Activated naive CD8-positive, alpha-beta T cell (primary cell): ENCODE measurements at regions not wholly inside any gene's neighbourhood (a gene's known extent, or its start where the extent isn't known, plus 50 kb on each side); places are given as distances from the start of the nearest gene placed in this dataset.

ENCODE experiments used
- H3K27ac Mint-ChIP-seq: one replicate; pipeline ENCODE4 v1.8.0; 2021; ENCODE audit warnings: mixed read lengths
- H3K27me3 Mint-ChIP-seq: one replicate; pipeline ENCODE4 v1.8.0; 2021; ENCODE audit warnings: mixed read lengths
- H3K36me3 Mint-ChIP-seq: one replicate; pipeline ENCODE4 v1.8.0; 2021; ENCODE audit warnings: mixed read lengths
- H3K4me1 Mint-ChIP-seq: one replicate; pipeline ENCODE4 v1.8.0; 2021; ENCODE audit warnings: low read depth, mixed read lengths
- H3K4me3 Mint-ChIP-seq: one replicate; pipeline ENCODE4 v1.8.0; 2021; ENCODE audit warnings: mild to moderate bottlenecking, mixed read lengths
- H3K9me3 Mint-ChIP-seq: one replicate; pipeline ENCODE4 v1.8.0; 2021; ENCODE audit warnings: low read depth, mixed read lengths

DNA sequence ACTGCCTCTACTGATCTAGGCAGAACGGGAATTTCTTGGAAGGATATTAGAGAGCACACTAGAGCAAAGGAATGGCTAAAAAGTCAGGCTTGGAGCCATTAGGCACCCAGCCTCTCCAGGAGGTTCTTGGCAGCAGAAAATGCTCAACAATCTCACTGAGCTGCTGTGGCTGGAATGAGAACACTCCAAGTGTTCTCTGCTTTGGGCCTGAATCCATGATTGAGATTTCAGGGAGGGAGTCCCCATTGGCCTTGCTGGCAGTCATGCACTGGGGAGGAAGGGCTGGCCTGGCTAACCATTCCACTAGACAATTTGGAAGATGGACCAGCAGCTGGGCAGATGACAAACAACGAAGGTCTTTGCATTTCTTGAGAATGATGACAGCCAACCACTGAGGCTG is 362.6 kb downstream of the SHQ1 start:
- H3K27ac Mint-ChIP-seq = peak overlapping the region; percentile 91
- peaks cover 11% of the 10 kb centered on the region for H3K36me3 Mint-ChIP-seq
- peaks cover 67% of the 10 kb centered on the region for H3K4me1 Mint-ChIP-seq
- H3K4me3 Mint-ChIP-seq = no peak overlapping the region
- peaks cover 12% of the 10 kb centered on the region for H3K9me3 Mint-ChIP-seq
- H3K27me3 Mint-ChIP-seq = no peaks in the 10 kb centered on the region

DNA sequence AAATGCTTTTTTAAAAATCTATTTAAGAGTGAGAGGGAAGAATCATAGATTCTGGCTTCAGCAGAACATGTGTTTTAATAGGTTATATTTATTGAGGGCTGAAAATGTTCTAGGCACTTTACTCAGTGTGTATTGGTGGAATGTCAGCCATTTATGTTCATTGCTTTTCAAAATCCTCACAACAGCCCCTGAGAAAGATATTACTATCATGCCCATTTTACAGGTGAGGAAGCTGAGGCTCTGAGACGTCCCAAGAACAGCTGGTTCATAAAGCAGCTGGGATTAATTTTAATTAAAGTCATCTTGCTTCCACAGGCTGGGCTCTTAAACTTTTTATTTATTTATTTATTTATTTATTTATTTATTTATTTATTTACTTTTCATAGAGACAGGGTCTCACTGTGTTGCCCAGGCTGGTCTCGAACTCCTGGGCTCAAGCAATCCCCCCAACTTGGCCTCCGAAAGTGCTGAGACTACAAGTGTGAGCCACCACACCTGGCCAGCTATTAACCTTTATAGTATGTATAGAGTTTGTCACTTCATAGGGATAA is 364.6 kb downstream of the SHQ1 start:
- H3K9me3 Mint-ChIP-seq = peaks cover 12% of the 10 kb centered on the region
- no peak overlapping the region for H3K4me3 Mint-ChIP-seq
- H3K36me3 Mint-ChIP-seq = peaks cover 11% of the 10 kb centered on the region
- peak overlapping the region; percentile 91 for H3K27ac Mint-ChIP-seq
- no peaks in the 10 kb centered on the region for H3K27me3 Mint-ChIP-seq
- peaks cover 69% of the 10 kb centered on the region for H3K4me1 Mint-ChIP-seq

DNA sequence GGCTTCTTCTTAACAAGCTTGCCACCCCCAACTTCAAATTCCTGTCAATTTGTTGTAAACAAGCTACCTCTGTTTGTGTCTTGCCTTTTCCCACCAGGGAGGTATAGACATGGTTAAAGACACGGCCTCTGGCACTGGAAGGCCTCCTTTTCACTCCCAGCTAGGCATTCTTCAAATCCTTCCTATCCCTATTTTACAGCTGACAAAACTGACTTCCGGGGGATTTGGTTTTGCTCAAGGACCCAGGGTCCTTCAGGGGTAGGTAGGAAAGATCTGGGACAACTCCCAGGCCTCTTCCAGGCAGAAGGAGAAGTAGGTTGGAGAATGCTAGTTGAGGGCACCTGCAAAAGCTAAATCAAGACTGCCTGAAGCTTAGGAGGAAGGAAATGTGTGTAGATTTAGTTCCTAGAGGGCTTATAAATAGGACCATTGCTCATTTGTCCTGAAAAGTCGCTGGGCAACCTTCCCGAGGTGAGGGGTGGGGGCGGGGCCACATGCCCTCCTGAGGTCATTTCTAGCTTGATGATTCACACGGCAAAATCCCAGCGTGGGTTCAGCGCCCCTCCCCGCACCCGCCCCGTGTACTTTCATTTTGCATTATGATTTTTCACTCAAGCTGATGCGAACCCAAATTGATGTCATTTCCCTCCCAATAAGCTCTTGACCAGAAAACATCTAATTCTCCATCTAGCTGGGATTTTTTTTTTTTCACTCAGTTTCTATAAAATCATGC is 365.5 kb downstream of the SHQ1 start:
- H3K4me1 Mint-ChIP-seq = peaks cover 62% of the 10 kb centered on the region

DNA sequence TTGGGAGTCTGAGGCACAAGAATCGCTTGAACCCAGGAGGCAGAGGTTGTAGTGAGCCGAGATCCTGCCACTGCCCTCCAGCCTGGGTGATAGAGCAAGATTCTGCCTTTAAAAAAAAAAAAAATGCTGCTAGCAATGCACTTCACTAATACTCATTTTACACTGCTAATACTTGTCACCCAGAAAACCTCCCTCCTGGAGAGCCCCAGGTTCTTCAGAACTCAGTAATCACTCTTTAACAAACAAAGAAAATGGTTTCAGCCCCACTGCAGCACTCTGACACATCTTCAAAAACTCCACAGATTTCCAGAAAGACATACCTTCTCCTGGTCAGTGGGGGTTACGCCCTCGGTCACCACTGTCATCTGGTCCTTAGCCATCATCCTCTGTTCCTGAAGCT is 366.7 kb downstream of the SHQ1 start:
- peak overlapping the region; percentile 83 for H3K27ac Mint-ChIP-seq
- H3K27me3 Mint-ChIP-seq = no peaks in the 10 kb centered on the region
- H3K4me1 Mint-ChIP-seq = peaks cover 50% of the 10 kb centered on the region
- H3K9me3 Mint-ChIP-seq = peaks cover 12% of the 10 kb centered on the region
- H3K36me3 Mint-ChIP-seq = peaks cover 11% of the 10 kb centered on the region
- H3K4me3 Mint-ChIP-seq = peak overlapping the region; percentile 58

More for the DNA sequence above, 365.5 kb downstream of the SHQ1 start:
- Mint-ChIP-seq H3K27me3 (no peaks in the 10 kb centered on the region), H3K9me3 (peaks cover 12% of the 10 kb centered on the region), H3K36me3 (peaks cover 11% of the 10 kb centered on the region), H3K4me3 (peak overlapping the region; percentile 74), H3K27ac (peak overlapping the region; percentile 83)

DNA sequence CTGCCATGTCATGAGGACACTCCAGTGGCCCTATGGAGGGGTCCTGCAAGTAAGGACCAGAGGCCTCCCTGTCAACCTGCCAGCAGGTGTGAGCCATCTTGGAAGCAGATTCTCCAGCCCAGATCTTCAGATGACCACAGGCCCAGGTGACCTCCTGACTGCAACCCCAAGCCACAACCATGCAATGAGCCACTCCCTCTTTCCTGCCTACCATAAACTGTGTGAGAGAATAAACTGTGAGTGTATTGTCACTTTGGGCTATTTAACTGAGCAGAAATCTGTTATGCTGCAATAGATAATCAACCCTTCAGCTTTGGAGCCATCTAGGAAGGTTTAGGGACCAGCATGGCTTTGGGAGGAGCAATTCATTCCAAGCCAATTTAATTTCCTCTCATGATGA is 367.9 kb downstream of the SHQ1 start:
- H3K27me3 Mint-ChIP-seq = no peaks in the 10 kb centered on the region
- no peak overlapping the region for H3K4me3 Mint-ChIP-seq
- peaks cover 43% of the 10 kb centered on the region for H3K4me1 Mint-ChIP-seq
- peaks cover 9% of the 10 kb centered on the region for H3K9me3 Mint-ChIP-seq
- H3K36me3 Mint-ChIP-seq = peaks cover 8% of the 10 kb centered on the region
- H3K27ac Mint-ChIP-seq = peak overlapping the region; percentile 30

DNA sequence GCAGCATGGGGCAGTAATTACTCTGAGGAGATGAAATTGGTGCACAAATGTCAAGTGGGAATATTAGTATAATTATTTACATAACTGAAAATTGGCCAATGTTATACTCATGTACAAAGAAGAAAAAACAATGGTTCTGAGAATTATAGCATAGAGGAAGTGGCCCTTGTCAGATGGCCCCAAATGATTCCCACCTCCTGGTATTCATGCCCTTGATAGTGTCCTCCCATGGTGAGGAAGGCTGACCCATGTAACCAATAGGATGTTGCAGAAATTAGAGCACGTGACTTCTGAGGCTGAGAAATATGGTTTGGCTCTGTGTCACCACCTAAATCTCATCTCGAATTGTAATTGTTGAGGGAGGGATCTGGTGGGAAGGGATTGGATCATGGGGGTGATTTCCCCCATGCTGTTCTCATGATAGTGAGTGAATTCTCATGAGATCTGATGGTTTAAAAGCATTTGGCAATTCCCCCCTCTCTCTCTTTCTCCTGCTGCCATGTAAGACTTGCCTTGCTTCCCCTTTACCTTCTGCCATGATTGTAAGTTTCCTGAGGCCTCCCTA is 368.5 kb downstream of the SHQ1 start:
- Mint-ChIP-seq H3K27ac (no peak overlapping the region), H3K36me3 (peaks cover 3% of the 10 kb centered on the region), H3K4me1 (peaks cover 41% of the 10 kb centered on the region), H3K4me3 (no peak overlapping the region), H3K27me3 (no peaks in the 10 kb centered on the region), H3K9me3 (peaks cover 3% of the 10 kb centered on the region)

DNA sequence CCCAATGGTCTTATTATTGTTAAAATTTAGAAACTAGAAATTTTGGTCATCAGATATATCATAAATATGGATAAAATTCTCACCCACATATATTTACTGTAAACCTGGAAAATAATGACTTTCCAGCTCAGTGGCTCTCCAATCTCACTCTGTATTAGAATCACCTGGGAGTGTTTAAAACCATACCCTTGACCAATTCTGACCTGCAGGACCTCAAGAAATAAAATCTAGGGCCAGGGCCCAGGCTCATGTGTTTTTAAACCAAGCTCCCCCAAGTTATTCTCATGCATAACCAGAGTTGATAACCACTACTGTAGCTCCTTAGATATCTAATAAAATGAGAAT is 372.1 kb downstream of the SHQ1 start:
- Mint-ChIP-seq H3K9me3 (no peaks in the 10 kb centered on the region), H3K36me3 (no peaks in the 10 kb centered on the region), H3K4me1 (peaks cover 17% of the 10 kb centered on the region), H3K27ac (no peak overlapping the region), H3K27me3 (no peaks in the 10 kb centered on the region), H3K4me3 (no peak overlapping the region)

DNA sequence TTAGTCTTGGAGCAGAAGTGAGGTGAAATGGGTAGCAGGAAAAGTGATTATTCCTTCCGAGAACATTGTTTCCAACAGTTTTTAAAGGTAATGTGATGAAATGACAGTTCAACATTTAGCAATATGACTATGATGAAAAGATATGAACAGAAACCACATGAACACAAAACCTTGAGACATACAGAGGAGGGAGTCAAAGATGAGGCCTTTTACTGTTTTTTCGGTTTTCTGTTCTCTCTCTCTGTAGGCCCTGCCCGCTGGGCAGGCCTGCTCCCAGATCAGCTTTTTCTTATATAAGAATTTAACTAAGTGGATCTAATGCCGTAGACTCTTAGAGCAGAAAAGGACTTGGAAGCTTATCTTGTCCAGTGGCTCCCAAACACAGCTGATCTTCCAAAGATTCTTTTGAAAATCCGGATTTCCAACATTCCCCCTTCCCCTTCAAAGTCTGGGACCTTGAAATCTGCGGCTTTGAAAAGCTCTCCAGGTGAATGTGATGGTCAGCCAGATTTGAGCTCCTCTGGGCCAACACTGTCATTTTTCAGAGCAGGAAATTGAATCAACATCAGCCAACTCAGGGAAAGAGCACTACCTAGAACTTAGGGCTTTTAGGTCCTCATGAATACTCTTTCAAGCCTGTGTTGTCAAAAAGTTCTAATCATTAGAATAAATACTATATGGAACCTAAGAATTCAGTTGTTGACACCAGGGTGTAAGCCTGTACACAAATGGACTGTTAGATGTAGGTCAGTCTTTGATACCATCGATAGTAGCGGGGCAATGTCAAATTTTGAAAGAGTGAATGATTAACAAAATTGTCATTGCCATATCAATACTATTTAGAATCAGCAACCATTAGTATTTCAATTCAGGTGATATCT is 372.7 kb downstream of the SHQ1 start:
- Mint-ChIP-seq H3K4me1 (peaks cover 11% of the 10 kb centered on the region), H3K9me3 (no peaks in the 10 kb centered on the region), H3K27ac (peak overlapping the region; percentile 2), H3K27me3 (no peaks in the 10 kb centered on the region), H3K4me3 (no peak overlapping the region), H3K36me3 (no peaks in the 10 kb centered on the region)

DNA sequence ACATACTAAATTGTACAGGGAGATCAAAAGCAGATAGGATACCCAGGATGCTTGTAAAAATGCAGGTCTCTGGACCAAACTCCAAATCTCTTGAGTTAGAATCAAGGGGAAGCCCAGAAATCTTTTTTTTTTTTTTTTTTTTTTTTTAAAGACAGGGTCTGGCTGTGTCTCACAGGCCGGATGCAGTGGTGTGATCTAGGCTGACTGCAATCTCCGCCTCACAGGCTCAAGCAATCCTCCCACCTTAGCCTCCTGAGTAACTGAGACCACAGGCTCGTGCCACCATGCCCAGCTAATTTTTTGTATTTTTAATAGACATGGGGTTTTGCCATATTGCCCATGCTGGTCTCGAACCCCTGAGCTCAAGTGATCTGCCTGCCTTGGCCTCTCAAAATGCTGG is 373.5 kb downstream of the SHQ1 start:
- Mint-ChIP-seq H3K4me3 (no peak overlapping the region), H3K27me3 (no peaks in the 10 kb centered on the region), H3K4me1 (peaks cover 9% of the 10 kb centered on the region), H3K27ac (peak overlapping the region; percentile 2), H3K9me3 (no peaks in the 10 kb centered on the region), H3K36me3 (no peaks in the 10 kb centered on the region)

DNA sequence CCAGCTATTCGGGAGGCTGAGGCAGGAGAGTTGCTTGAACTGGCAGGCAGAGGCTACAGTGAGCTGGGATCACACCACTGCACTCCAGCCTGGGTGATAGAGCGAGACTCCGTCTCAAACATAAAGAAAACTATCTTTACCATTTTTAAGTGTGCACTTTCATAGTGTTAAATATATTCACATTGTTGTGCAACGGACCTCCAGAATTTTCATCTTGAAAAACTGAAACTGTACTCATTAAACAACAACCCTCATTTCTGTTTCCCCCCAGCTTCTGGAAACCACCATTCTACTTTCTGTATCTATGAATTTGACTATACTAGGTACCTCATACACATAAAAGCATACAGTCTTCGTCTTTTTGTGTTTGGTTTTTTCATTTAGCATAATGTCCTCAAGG is 375.1 kb downstream of the SHQ1 start:
- H3K27me3 Mint-ChIP-seq = no peaks in the 10 kb centered on the region

DNA sequence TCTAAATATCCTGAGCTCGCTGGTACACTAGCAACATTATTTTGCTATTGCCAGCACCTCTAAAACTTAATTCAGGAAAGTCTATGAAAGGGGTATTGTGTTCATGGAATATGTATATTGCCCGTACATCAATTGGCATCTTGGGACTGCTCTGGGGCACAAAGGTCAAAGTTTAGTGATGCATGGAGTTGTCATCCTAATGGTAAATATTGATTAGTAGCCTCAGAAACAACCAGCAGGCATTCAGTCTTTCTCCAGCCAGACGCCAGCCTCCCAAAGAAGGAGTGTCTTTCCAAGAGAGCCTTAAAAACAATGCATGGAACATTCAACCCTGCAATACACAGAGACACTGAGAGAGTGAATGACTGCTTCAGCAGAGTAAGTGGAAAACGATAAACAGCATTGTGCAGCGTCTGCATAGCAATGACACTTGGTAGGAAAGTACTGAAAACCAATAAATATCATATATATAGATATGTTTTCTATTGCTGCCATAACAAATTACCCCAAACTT is 377.3 kb downstream of the SHQ1 start:
- Mint-ChIP-seq H3K9me3 (no peaks in the 10 kb centered on the region), H3K4me3 (no peak overlapping the region), H3K4me1 (peaks cover 9% of the 10 kb centered on the region), H3K27me3 (no peaks in the 10 kb centered on the region), H3K36me3 (peaks cover 2% of the 10 kb centered on the region), H3K27ac (no peak overlapping the region)

More for the DNA sequence above, 375.1 kb downstream of the SHQ1 start:
- H3K4me1 Mint-ChIP-seq = peaks cover 9% of the 10 kb centered on the region
- no peak overlapping the region for H3K27ac Mint-ChIP-seq
- H3K4me3 Mint-ChIP-seq = no peak overlapping the region
- peaks cover 2% of the 10 kb centered on the region for H3K36me3 Mint-ChIP-seq
- H3K9me3 Mint-ChIP-seq = no peaks in the 10 kb centered on the region

DNA sequence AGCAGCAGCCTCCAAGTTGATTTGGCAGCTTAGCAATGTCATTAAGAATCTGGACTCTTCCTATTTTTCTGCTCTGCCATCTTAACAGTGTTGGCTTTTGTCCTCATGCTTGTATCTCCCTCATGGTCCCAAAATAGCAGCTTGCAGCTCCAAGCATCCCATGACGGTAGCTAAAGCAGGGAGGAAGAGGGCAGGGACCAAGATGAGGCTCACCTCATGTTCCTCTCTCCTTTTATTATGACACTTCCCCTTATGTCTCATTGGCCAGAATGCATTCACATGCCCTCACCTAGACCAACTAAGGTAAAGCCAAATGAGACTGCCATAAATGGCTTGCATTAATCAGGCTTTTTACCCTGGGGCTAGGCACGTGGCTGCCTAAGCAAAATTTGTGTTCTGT is 382.4 kb downstream of the SHQ1 start:
- H3K27ac Mint-ChIP-seq = no peak overlapping the region
- H3K36me3 Mint-ChIP-seq = peaks cover 2% of the 10 kb centered on the region
- no peak overlapping the region for H3K4me3 Mint-ChIP-seq
- no peaks in the 10 kb centered on the region for H3K9me3 Mint-ChIP-seq
- no peaks in the 10 kb centered on the region for H3K4me1 Mint-ChIP-seq
- no peaks in the 10 kb centered on the region for H3K27me3 Mint-ChIP-seq

DNA sequence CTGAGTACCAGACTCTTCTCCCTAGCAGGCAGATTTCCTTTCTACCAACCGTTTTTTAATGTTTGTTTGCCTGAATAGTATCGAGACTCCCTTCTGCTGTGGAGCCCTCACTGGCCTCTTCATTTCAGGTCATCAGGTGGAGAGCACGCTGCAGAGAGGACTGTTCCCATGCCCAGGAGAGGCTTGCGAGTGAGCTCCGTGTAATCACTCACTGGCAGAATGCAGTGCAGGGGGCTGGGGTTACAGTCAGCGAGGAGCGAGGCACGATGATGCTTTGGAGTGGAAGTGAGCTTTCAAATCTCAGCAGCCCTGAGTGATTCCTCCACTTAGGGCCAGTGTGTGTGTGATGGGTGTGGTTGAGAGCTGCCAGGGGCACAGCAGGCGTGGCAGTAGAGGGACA is 385.2 kb downstream of the SHQ1 start:
- Mint-ChIP-seq H3K9me3 (no peaks in the 10 kb centered on the region), H3K27ac (no peak overlapping the region), H3K36me3 (no peaks in the 10 kb centered on the region), H3K27me3 (no peaks in the 10 kb centered on the region), H3K4me1 (no peaks in the 10 kb centered on the region), H3K4me3 (no peak overlapping the region)

DNA sequence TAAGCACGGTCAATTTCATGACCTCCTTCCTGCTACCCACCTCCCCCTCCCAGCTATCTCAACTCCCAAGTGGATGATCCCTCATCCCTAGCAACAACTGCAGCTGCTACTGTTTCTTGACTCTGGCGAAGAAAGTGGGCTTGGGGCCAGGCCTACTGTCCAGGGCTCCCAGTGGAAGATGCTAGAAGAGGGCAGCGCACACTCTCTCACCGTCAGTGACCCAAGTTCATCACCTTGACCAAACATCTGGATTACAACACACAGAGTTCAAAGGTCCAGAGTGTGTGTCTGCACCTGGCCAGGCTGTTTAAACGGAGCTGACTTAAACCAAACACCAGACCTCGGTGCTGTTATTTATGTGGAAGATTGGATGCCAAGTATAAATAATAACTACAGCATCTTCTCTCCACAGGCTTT is 385.6 kb downstream of the SHQ1 start:
- no peak overlapping the region for H3K4me3 Mint-ChIP-seq
- H3K27me3 Mint-ChIP-seq = no peaks in the 10 kb centered on the region
- H3K9me3 Mint-ChIP-seq = no peaks in the 10 kb centered on the region
- H3K4me1 Mint-ChIP-seq = no peaks in the 10 kb centered on the region
- H3K27ac Mint-ChIP-seq = no peak overlapping the region
- H3K36me3 Mint-ChIP-seq = no peaks in the 10 kb centered on the region

DNA sequence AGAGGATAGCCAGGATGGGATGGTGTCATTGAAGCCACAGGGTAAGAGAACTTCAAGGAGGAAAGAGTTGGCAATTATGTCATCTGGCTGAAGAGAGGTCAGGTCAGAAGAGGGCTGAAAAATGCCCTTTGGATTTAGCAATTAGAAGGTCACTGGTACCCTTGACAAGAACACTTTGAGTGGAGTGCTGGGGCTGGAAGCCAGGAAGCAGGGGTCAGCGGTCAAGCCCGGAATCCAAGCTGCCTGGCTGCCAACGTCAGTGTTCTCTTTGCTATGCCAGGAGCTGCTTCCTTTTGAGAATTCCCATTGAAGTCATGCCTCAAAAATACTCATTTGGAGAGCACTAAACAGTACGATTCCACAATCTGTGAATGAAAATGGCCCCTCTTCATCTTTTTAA is 386.5 kb downstream of the SHQ1 start:
- no peaks in the 10 kb centered on the region for H3K36me3 Mint-ChIP-seq
- H3K9me3 Mint-ChIP-seq = no peaks in the 10 kb centered on the region
- no peaks in the 10 kb centered on the region for H3K4me1 Mint-ChIP-seq
- no peak overlapping the region for H3K27ac Mint-ChIP-seq
- peaks cover 1% of the 10 kb centered on the region for H3K27me3 Mint-ChIP-seq
- H3K4me3 Mint-ChIP-seq = no peak overlapping the region
